DOHH2 (cell line): ENCODE measurements at regions not wholly inside any gene's neighbourhood (a gene's known extent, or its start where the extent isn't known, plus 50 kb on each side); places are given as distances from the start of the nearest gene placed in this dataset.

Experiments
- H3F3A ChIP-seq: fragments of 200-600 bp; sonication (generic), shearing (Covaris generic); 2 replicates; pipeline ENCODE4 v1.6.0; 2016; ENCODE audit warnings: antibody characterized with exemption, mild to moderate bottlenecking; ENCODE audit not compliant: control insufficient read depth, insufficient read depth
- H3K27ac ChIP-seq: fragments of 200-600 bp; sonication (generic); 2 replicates; pipeline ENCODE4 v1.5.1; 2014; ENCODE audit warnings: low read depth, mild to moderate bottlenecking, low read length, moderate library complexity
- H3K27me3 ChIP-seq: fragments of 200-600 bp; sonication (generic); 2 replicates; pipeline ENCODE4 v1.6.1; 2014; ENCODE audit warnings: mild to moderate bottlenecking, low read length, mixed read lengths; ENCODE audit not compliant: control insufficient read depth
- H3K36me3 ChIP-seq: fragments of 200-600 bp; sonication (generic); 2 replicates; pipeline ENCODE4 v1.6.1; 2014; ENCODE audit warnings: mild to moderate bottlenecking, low read length, moderate library complexity, mixed read lengths; ENCODE audit not compliant: control insufficient read depth
- H3K4me1 ChIP-seq: fragments of 200-600 bp; sonication (generic); 2 replicates; pipeline ENCODE4 v1.6.1; 2014; ENCODE audit warnings: mild to moderate bottlenecking, low read length, mixed read lengths; ENCODE audit not compliant: control insufficient read depth
- H3K4me2 ChIP-seq: fragments of 200-600 bp; sonication (generic); 2 replicates; pipeline ENCODE4 v1.6.0; 2014; ENCODE audit warnings: mild to moderate bottlenecking, low read length, moderate library complexity
- H3K4me3 ChIP-seq: fragments of 200-600 bp; sonication (generic); 2 replicates; pipeline ENCODE4 v1.5.1; 2014; ENCODE audit warnings: mild to moderate bottlenecking, low read length, mixed read lengths
- H3K79me2 ChIP-seq: fragments of 200-600 bp; sonication (generic); 2 replicates; pipeline ENCODE4 v1.6.1; 2014; ENCODE audit warnings: mild to moderate bottlenecking, low read length, mixed read lengths; ENCODE audit not compliant: control insufficient read depth
- H3K9me2 ChIP-seq: fragments of 200-600 bp; sonication (generic); replicated peaks from 2 replicates; pipeline ENCODE4 v1.6.1; 2014; ENCODE audit warnings: mild to moderate bottlenecking, low read length, mixed read lengths; ENCODE audit not compliant: control insufficient read depth
- H3K9me3 ChIP-seq: fragments of 200-600 bp; sonication (generic); 2 replicates; pipeline ENCODE4 v1.6.1; 2014; ENCODE audit warnings: antibody characterized with exemption, low read length, mixed read lengths; ENCODE audit not compliant: control insufficient read depth, insufficient read depth
- H4K20me1 ChIP-seq: fragments of 200-600 bp; sonication (generic); 2 replicates; pipeline ENCODE4 v1.6.0; 2014; ENCODE audit warnings: low read depth, mild to moderate bottlenecking, antibody characterized with exemption, low read length, moderate library complexity; ENCODE audit not compliant: control insufficient read depth, insufficient read depth
- EZH2phosphoT487 ChIP-seq: fragments of 200-600 bp; sonication (generic); IDR thresholded peaks from 2 replicates; pipeline ENCODE4 v1.6.1; 2017; ENCODE audit warnings: borderline replicate concordance, mild to moderate bottlenecking, antibody characterized with exemption, low read length, moderate library complexity, mixed read lengths
- TF ChIP-seq, protein P1 (sequence below): fragments of 200-600 bp; sonication (generic); IDR thresholded peaks from one replicate; pipeline ENCODE4 v1.5.1; 2014; ENCODE audit warnings: antibody characterized with exemption, mild to moderate bottlenecking, low read depth, low read length; ENCODE audit not compliant: poor library complexity, severe bottlenecking

GRCh38 chr2:6236317-6236716 is 544.1 kb downstream of the SOX11 start:
- Histone ChIP-seq H3K4me3 (no peak overlapping the region), H3K4me2 (no peak overlapping the region), H3K4me1 (peaks cover 3% of the 10 kb centered on the region), H3K9me2 (no peaks in the 10 kb centered on the region), H3K79me2 (no peaks in the 10 kb centered on the region), H3F3A (peaks cover 3% of the 10 kb centered on the region; the same call in 1 of the 2 replicates), H3K27me3 (no peaks in the 10 kb centered on the region), H3K9me3 (peaks cover 24% of the 10 kb centered on the region; the same call in 1 of the 2 replicates), H3K36me3 (no peaks in the 10 kb centered on the region), H3K27ac (no peak overlapping the region), H4K20me1 (no peaks in the 10 kb centered on the region)
- TF ChIP-seq EZH2phosphoT487: no peak
- TF ChIP-seq, protein P1, sequence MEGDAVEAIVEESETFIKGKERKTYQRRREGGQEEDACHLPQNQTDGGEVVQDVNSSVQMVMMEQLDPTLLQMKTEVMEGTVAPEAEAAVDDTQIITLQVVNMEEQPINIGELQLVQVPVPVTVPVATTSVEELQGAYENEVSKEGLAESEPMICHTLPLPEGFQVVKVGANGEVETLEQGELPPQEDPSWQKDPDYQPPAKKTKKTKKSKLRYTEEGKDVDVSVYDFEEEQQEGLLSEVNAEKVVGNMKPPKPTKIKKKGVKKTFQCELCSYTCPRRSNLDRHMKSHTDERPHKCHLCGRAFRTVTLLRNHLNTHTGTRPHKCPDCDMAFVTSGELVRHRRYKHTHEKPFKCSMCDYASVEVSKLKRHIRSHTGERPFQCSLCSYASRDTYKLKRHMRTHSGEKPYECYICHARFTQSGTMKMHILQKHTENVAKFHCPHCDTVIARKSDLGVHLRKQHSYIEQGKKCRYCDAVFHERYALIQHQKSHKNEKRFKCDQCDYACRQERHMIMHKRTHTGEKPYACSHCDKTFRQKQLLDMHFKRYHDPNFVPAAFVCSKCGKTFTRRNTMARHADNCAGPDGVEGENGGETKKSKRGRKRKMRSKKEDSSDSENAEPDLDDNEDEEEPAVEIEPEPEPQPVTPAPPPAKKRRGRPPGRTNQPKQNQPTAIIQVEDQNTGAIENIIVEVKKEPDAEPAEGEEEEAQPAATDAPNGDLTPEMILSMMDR: no peak

DNA sequence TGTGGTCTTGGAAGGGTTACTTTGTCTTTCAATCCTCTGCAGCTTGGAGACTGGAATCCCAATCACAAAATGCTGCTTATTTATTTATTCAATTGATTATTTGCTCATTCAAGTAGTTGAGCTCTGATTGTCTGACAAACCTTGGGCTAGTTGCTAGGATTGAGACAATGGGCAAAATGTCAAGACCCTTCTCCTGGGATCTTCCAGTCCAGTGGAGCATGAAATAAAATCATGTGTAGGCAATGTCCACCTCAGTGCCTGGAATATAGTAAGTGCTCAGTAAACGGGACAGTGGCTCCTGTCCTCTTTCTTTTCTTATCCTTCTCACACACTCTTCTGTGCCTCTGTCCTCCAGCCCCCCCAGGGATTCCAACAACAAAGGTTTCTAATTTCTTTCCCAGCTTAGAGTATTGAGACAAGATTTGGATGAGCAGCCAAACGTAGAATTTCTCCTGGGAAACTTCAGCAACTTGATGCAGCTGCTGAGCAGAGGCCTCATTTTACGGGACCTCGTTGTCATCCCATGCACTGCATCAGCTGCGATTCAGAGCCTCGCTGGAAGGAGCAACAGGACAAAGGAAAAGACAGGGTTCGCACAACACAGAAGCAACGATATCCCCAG is 545.0 kb downstream of the SOX11 start:
- no peak overlapping the region for H3K4me3 ChIP-seq
- peaks cover 3% of the 10 kb centered on the region for H3K4me1 ChIP-seq
- TF ChIP-seq, protein P1: no peak
- no peak for TF ChIP-seq EZH2phosphoT487
- H3K79me2 ChIP-seq: no peaks in the 10 kb centered on the region
- H3K9me3 ChIP-seq: peaks cover 27% of the 10 kb centered on the region; the same call in 1 of the 2 replicates
- H3K9me2 ChIP-seq: no peaks in the 10 kb centered on the region
- no peaks in the 10 kb centered on the region for H3K36me3 ChIP-seq
- no peaks in the 10 kb centered on the region for H3K27me3 ChIP-seq
- no peaks in the 10 kb centered on the region for H4K20me1 ChIP-seq
- peaks cover 3% of the 10 kb centered on the region; the same call in 1 of the 2 replicates for H3F3A ChIP-seq
- no peak overlapping the region for H3K4me2 ChIP-seq
- H3K27ac ChIP-seq: no peak overlapping the region

GRCh38 chr2:6249557-6249956 is 557.4 kb downstream of the SOX11 start:
- no peaks in the 10 kb centered on the region for H3K9me3 ChIP-seq
- H3K27ac ChIP-seq: no peak overlapping the region
- H3F3A ChIP-seq: no peaks in the 10 kb centered on the region
- H4K20me1 ChIP-seq: no peaks in the 10 kb centered on the region
- H3K4me3 ChIP-seq: no peak overlapping the region
- TF ChIP-seq, protein P1: no peak
- no peak for TF ChIP-seq EZH2phosphoT487
- H3K4me1 ChIP-seq: peaks cover 18% of the 10 kb centered on the region
- H3K79me2 ChIP-seq: no peaks in the 10 kb centered on the region
- H3K27me3 ChIP-seq: no peaks in the 10 kb centered on the region
- H3K9me2 ChIP-seq: no peaks in the 10 kb centered on the region
- no peak overlapping the region for H3K4me2 ChIP-seq
- H3K36me3 ChIP-seq: no peaks in the 10 kb centered on the region
